ENCODE measurements at regions not wholly inside any gene's neighbourhood (a gene's known extent, or its start where the extent isn't known, plus 50 kb on each side); places are given as distances from the start of the nearest gene placed in this dataset.

DNA sequence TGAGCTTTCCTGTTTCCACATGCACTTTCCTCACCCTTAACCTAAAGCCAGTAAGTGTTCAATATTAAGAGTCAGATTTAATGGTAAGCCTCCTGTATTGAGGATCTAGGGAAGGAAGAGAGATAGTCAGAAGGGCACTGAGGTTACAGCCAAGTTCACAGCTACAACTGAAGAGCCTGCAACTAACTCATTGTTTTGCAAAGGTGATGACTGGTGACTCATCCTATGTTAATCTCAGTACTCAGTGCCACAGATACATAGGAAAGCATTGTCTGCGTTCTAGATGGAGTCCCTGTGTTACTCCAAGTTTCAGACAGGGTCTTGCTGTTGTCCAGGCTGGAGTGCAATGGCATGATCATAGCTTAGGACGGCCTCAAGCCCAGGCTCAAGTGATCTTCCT is 157.0 kb upstream of the RBM19 start:
- Histone ChIP-seq H3K9ac (ENCODE audit: low read length) (no peak overlapping the region), H3K27ac (ENCODE audit: low read depth, low read length) (no peak overlapping the region), H3K4me1 (ENCODE audit: control insufficient read depth in 1 of 2, insufficient read depth in 2 of 2, low read length in 2 of 2) (no peaks in the 10 kb centered on the region), H3K4me3 (replicated peaks in 1 of 2; ENCODE audit: low read depth in 1 of 2, low read length in 2 of 2) (no peak overlapping the region), H3K4me2 (ENCODE audit: low read length) (no peak overlapping the region), H3K27me3 (ENCODE audit: insufficient read depth, low read length) (peaks cover 59% of the 10 kb centered on the region), H3K36me3 (ENCODE audit: control insufficient read depth in 1 of 2, insufficient read depth in 2 of 2, low read length in 2 of 2) (no peaks in the 10 kb centered on the region), H2AFZ (ENCODE audit: low read depth, low read length, poor library complexity, severe bottlenecking) (no peak overlapping the region), H3K9me2 (ENCODE audit: insufficient read depth) (no peaks in the 10 kb centered on the region), H3K9me3 (ENCODE audit: control insufficient read depth in 1 of 2, insufficient read depth in 1 of 2, low read depth in 1 of 2, low read length in 2 of 2) (no peaks in the 10 kb centered on the region), H3K79me2 (ENCODE audit: insufficient read depth, low read length) (no peaks in the 10 kb centered on the region), H4K20me1 (ENCODE audit: insufficient read depth) (no peaks in the 10 kb centered on the region)
- ATAC-seq (no peak), DNase-seq (ENCODE audit: low read depth, low spot score) (no peak)
- CTCF ChIA-PET: no interaction called here
- no TSS peak for BruUV-seq (replicated peaks)
- POLR2A ChIA-PET: no interaction called here
- TF ChIP-seq, protein P1, sequence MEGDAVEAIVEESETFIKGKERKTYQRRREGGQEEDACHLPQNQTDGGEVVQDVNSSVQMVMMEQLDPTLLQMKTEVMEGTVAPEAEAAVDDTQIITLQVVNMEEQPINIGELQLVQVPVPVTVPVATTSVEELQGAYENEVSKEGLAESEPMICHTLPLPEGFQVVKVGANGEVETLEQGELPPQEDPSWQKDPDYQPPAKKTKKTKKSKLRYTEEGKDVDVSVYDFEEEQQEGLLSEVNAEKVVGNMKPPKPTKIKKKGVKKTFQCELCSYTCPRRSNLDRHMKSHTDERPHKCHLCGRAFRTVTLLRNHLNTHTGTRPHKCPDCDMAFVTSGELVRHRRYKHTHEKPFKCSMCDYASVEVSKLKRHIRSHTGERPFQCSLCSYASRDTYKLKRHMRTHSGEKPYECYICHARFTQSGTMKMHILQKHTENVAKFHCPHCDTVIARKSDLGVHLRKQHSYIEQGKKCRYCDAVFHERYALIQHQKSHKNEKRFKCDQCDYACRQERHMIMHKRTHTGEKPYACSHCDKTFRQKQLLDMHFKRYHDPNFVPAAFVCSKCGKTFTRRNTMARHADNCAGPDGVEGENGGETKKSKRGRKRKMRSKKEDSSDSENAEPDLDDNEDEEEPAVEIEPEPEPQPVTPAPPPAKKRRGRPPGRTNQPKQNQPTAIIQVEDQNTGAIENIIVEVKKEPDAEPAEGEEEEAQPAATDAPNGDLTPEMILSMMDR (IDR thresholded peaks at IDR 0.05 in 2 of 3, conservative IDR thresholded peaks at IDR 0.05 in 1 of 3; ENCODE audit: borderline replicate concordance in 1 of 3, insufficient read depth in 1 of 3, low read depth in 2 of 3, low read length in 2 of 3): no peak
- TF ChIP-seq EZH2 (IDR thresholded peaks at IDR 0.05): no peak
- no peak for TF ChIP-seq CEBPB (IDR thresholded peaks at IDR 0.05; ENCODE audit: low read depth)
- no peak for TF ChIP-seq ZFX (IDR thresholded peaks at IDR 0.05)
- TF ChIP-seq ELF1 (IDR thresholded peaks at IDR 0.05; ENCODE audit: borderline replicate concordance, low read depth): no peak
- TF ChIP-seq TCF7L2 (IDR thresholded peaks at IDR 0.05; ENCODE audit: borderline replicate concordance, extremely low read depth, insufficient read depth, insufficient read length): no peak
- TF ChIP-seq ZNF274 (IDR thresholded peaks at IDR 0.05; ENCODE audit: low read depth, low read length): no peak
- TF ChIP-seq SP1 (IDR thresholded peaks at IDR 0.05; ENCODE audit: low read depth): no peak
- no peak for TF ChIP-seq FOSL1 (IDR thresholded peaks at IDR 0.05; ENCODE audit: low read depth)
- TF ChIP-seq EGR1 (IDR thresholded peaks at IDR 0.05; ENCODE audit: low read depth): no peak
- RAD21 ChIA-PET (ENCODE audit: low non-redundant PET in 1 of 2, low total read pairs in 2 of 2, uncharacterized antibody in 2 of 2, unreplicated experiment in 2 of 2): no interaction called here
- intact Hi-C loops (cut with micrococcal nuclease): no loop called here

DNA sequence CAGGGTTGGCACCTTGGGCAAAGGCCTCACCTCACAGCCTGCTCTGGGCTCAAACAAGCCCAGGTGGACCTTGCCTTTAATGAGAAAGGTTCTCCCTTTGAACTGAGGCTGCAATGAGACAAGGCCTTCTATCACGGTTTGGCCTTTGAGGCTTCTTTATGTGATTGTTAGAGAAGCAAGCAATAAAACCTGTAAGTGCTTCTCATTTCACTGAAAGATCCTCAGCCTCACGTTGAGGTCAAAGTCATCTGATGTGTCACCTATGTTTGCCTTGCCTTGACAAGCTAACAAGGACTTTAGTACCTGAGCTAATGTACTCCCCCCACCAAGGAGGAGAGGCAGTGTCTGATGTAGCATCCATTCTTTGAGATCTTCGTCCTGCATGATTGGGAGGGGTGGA is 155.9 kb upstream of the RBM19 start:
- ChIA-PET CTCF (no interaction called here), POLR2A (no interaction called here), RAD21 (ENCODE audit: low non-redundant PET in 1 of 2, low total read pairs in 2 of 2, uncharacterized antibody in 2 of 2, unreplicated experiment in 2 of 2) (no interaction called here)
- peaks cover 61% of the 10 kb centered on the region for H3K27me3 ChIP-seq (ENCODE audit: insufficient read depth, low read length)
- H3K9ac ChIP-seq (ENCODE audit: low read length): no peak overlapping the region
- H3K4me2 ChIP-seq (ENCODE audit: low read length): no peak overlapping the region
- TF ChIP-seq POLR2A (IDR thresholded peaks at IDR 0.05; ENCODE audit: borderline replicate concordance, extremely low read depth, insufficient read depth, insufficient read length): no peak
- TF ChIP-seq SIN3A (IDR thresholded peaks at IDR 0.05; ENCODE audit: low read depth): no peak
- TF ChIP-seq, protein P1 (IDR thresholded peaks at IDR 0.05 in 2 of 3, conservative IDR thresholded peaks at IDR 0.05 in 1 of 3; ENCODE audit: borderline replicate concordance in 1 of 3, insufficient read depth in 1 of 3, low read depth in 2 of 3, low read length in 2 of 3): no peak
- TF ChIP-seq EGR1 (IDR thresholded peaks at IDR 0.05; ENCODE audit: low read depth): no peak
- no peak overlapping the region for H3K27ac ChIP-seq (ENCODE audit: low read depth, low read length)
- no peaks in the 10 kb centered on the region for H3K36me3 ChIP-seq (ENCODE audit: control insufficient read depth in 1 of 2, insufficient read depth in 2 of 2, low read length in 2 of 2)
- intact Hi-C loops (cut with micrococcal nuclease): no loop called here
- H3K9me3 ChIP-seq (ENCODE audit: control insufficient read depth in 1 of 2, insufficient read depth in 1 of 2, low read depth in 1 of 2, low read length in 2 of 2): no peaks in the 10 kb centered on the region
- H3K4me1 ChIP-seq (ENCODE audit: control insufficient read depth in 1 of 2, insufficient read depth in 2 of 2, low read length in 2 of 2): no peaks in the 10 kb centered on the region
- H2AFZ ChIP-seq (ENCODE audit: low read depth, low read length, poor library complexity, severe bottlenecking): no peak overlapping the region
- H4K20me1 ChIP-seq (ENCODE audit: insufficient read depth): no peaks in the 10 kb centered on the region
- no peaks in the 10 kb centered on the region for H3K79me2 ChIP-seq (ENCODE audit: insufficient read depth, low read length)
- no TSS peak for BruUV-seq (replicated peaks)
- H3K9me2 ChIP-seq (ENCODE audit: insufficient read depth): no peaks in the 10 kb centered on the region
- DNase-seq (ENCODE audit: low read depth, low spot score) (no peak), ATAC-seq (no peak)
- H3K4me3 ChIP-seq (replicated peaks in 1 of 2; ENCODE audit: low read depth in 1 of 2, low read length in 2 of 2): no peak overlapping the region
